GM23338 (cell line): ENCODE measurements at regions not wholly inside any gene's neighbourhood (a gene's known extent, or its start where the extent isn't known, plus 50 kb on each side); places are given as distances from the start of the nearest gene placed in this dataset.

ENCODE experiments used
- CREB1 ChIP-seq: fragments of 250-450 bp; sonication (Bioruptor Pico); IDR thresholded peaks from 2 replicates; pipeline ENCODE4 v1.5.0; 2020; ENCODE audit warnings: low read depth, mild to moderate bottlenecking, moderate library complexity
- CTCF ChIP-seq, 2 experiments: fragments of 200-600 bp in 1 of 2; sonication (generic) in 1 of 2; conservative IDR thresholded peaks; 2 replicates each; pipeline versions ENCODE4 v1.5.1 to v1.6.1; 2016 to 2017; ENCODE audit warnings: antibody characterized with exemption in 2 of 2, low read depth in 2 of 2, mild to moderate bottlenecking in 2 of 2, moderate library complexity in 1 of 2
- EZH2 ChIP-seq: fragments of 200-600 bp; sonication (generic); IDR thresholded peaks from one replicate; pipeline ENCODE4 v1.8.0; 2017; ENCODE audit warnings: antibody characterized with exemption, mild to moderate bottlenecking, low read depth; ENCODE audit not compliant: unreplicated experiment
- EZH2phosphoT487 ChIP-seq: fragments of 200-600 bp; sonication (generic); IDR thresholded peaks from one replicate; pipeline ENCODE4 v1.8.1; 2018; ENCODE audit warnings: antibody characterized with exemption; ENCODE audit not compliant: unreplicated experiment
- JUNB ChIP-seq: IDR thresholded peaks from one replicate; pipeline ENCODE4 v1.6.1; 2016; ENCODE audit warnings: antibody characterized with exemption; ENCODE audit not compliant: unreplicated experiment
- NANOG ChIP-seq: IDR thresholded peaks from 2 replicates; pipeline ENCODE4 v1.6.1; 2016; ENCODE audit warnings: antibody characterized with exemption, borderline replicate concordance
- POLR2AphosphoS5 ChIP-seq: IDR thresholded peaks from 2 replicates; pipeline ENCODE4 v1.6.1; 2016; ENCODE audit warnings: antibody characterized with exemption, low read depth
- REST ChIP-seq: IDR thresholded peaks from one replicate; pipeline ENCODE4 v1.6.1; 2018; ENCODE audit warnings: antibody characterized with exemption; ENCODE audit not compliant: unreplicated experiment
- STAT1 ChIP-seq: IDR thresholded peaks from one replicate; pipeline ENCODE4 v1.6.1; 2016; ENCODE audit warnings: antibody characterized with exemption; ENCODE audit not compliant: unreplicated experiment
- ZNF114 ChIP-seq: fragments of 250-450 bp; sonication (Bioruptor Pico); IDR thresholded peaks from 2 replicates; pipeline ENCODE4 v1.5.0; 2020; ENCODE audit warnings: mild to moderate bottlenecking, moderate library complexity
- TF ChIP-seq, protein P1 (sequence below): fragments of 250-450 bp; sonication (Bioruptor Pico); IDR thresholded peaks from 2 replicates; pipeline ENCODE4 v1.5.0; 2020; ENCODE audit warnings: mild to moderate bottlenecking, moderate library complexity

DNA sequence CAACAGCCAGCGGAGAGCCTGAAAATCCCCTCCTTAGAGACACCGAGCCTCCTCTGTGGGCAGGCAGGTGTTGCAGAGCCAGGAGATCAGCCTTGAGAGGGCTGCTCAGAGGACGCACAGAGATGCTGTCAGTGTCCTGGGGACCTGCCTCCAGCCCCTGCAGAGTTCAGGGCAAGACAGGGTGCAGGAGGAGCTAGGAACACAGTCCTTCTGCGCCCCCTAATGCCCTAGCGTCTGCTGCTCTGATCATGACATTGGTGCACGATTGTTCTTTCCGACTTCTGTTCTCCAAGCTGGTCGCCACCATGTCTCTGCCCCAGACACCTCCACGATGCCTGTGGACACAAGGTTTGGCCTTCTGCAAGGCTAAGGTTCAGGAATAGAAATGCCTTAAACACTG lies 613.7 kb upstream of the MKI67 start:
- no peak for TF ChIP-seq CREB1 (CRISPR knock-in tag)
- no peak for TF ChIP-seq ZNF114
- TF ChIP-seq EZH2, result no peak
- peak; percentile 45 to 84 for TF ChIP-seq CTCF (conservative IDR thresholded peaks at IDR 0.05; ENCODE audit: low read depth in 2 of 2)
- no peak for TF ChIP-seq REST
- TF ChIP-seq POLR2AphosphoS5, result no peak
- TF ChIP-seq STAT1, result no peak
- no peak for TF ChIP-seq EZH2phosphoT487
- TF ChIP-seq, protein P1, sequence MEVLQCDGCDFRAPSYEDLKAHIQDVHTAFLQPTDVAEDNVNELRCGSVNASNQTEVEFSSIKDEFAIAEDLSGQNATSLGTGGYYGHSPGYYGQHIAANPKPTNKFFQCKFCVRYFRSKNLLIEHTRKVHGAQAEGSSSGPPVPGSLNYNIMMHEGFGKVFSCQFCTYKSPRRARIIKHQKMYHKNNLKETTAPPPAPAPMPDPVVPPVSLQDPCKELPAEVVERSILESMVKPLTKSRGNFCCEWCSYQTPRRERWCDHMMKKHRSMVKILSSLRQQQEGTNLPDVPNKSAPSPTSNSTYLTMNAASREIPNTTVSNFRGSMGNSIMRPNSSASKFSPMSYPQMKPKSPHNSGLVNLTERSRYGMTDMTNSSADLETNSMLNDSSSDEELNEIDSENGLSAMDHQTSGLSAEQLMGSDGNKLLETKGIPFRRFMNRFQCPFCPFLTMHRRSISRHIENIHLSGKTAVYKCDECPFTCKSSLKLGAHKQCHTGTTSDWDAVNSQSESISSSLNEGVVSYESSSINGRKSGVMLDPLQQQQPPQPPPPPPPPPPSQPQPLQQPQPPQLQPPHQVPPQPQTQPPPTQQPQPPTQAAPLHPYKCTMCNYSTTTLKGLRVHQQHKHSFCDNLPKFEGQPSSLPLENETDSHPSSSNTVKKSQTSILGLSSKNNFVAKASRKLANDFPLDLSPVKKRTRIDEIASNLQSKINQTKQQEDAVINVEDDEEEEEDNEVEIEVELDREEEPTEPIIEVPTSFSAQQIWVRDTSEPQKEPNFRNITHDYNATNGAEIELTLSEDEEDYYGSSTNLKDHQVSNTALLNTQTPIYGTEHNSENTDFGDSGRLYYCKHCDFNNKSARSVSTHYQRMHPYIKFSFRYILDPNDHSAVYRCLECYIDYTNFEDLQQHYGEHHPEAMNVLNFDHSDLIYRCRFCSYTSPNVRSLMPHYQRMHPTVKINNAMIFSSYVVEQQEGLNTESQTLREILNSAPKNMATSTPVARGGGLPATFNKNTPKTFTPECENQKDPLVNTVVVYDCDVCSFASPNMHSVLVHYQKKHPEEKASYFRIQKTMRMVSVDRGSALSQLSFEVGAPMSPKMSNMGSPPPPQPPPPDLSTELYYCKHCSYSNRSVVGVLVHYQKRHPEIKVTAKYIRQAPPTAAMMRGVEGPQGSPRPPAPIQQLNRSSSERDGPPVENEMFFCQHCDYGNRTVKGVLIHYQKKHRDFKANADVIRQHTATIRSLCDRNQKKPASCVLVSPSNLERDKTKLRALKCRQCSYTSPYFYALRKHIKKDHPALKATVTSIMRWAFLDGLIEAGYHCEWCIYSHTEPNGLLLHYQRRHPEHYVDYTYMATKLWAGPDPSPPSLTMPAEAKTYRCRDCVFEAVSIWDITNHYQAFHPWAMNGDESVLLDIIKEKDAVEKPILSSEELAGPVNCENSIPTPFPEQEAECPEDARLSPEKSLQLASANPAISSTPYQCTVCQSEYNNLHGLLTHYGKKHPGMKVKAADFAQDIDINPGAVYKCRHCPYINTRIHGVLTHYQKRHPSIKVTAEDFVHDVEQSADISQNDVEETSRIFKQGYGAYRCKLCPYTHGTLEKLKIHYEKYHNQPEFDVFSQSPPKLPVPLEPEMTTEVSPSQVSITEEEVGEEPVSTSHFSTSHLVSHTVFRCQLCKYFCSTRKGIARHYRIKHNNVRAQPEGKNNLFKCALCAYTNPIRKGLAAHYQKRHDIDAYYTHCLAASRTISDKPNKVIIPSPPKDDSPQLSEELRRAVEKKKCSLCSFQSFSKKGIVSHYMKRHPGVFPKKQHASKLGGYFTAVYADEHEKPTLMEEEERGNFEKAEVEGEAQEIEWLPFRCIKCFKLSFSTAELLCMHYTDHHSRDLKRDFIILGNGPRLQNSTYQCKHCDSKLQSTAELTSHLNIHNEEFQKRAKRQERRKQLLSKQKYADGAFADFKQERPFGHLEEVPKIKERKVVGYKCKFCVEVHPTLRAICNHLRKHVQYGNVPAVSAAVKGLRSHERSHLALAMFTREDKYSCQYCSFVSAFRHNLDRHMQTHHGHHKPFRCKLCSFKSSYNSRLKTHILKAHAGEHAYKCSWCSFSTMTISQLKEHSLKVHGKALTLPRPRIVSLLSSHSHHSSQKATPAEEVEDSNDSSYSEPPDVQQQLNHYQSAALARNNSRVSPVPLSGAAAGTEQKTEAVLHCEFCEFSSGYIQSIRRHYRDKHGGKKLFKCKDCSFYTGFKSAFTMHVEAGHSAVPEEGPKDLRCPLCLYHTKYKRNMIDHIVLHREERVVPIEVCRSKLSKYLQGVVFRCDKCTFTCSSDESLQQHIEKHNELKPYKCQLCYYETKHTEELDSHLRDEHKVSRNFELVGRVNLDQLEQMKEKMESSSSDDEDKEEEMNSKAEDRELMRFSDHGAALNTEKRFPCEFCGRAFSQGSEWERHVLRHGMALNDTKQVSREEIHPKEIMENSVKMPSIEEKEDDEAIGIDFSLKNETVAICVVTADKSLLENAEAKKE (CRISPR knock-in tag), result no peak
- TF ChIP-seq NANOG, result no peak
- no peak for TF ChIP-seq JUNB
